ENCODE measurements at regions not wholly inside any gene's neighbourhood (a gene's known extent, or its start where the extent isn't known, plus 50 kb on each side); places are given as distances from the start of the nearest gene placed in this dataset.
"Not testable (repeated sequence)": the region's sequence is repeated elsewhere in the genome, so short reads cannot be mapped to it uniquely, and the experiment has no call there.

GRCh38 chr5:127192836-127193338, 97.7 kb upstream of the MEGF10 start:
- Mint-ChIP-seq H3K27me3 (peaks cover 43 to 49% of the 10 kb centered on the region in 2 donors), H3K4me3 (no peak overlapping the region), H3K9me3 (peaks cover 0 to under 1% of the 10 kb centered on the region in 2 donors), H3K4me1 (ENCODE audit: low read depth in 2 of 2) (no peaks in the 10 kb centered on the region), H3K36me3 (ENCODE audit: insufficient read depth) (no peaks in the 10 kb centered on the region), H3K27ac (no peak overlapping the region)
- ATAC-seq (replicated peaks) (no peak), DNase-seq (no peak)

- no peak overlapping the region for H3K4me3 Mint-ChIP-seq
- DNase-seq (no peak), ATAC-seq (replicated peaks) (no peak)
- no peak overlapping the region for H3K27ac Mint-ChIP-seq
- H3K27me3 Mint-ChIP-seq, result peaks cover 61 to 70% of the 10 kb centered on the region in 2 donors
- H3K4me1 Mint-ChIP-seq (ENCODE audit: low read depth in 2 of 2), result no peaks in the 10 kb centered on the region
- no peaks in the 10 kb centered on the region for H3K36me3 Mint-ChIP-seq (ENCODE audit: insufficient read depth)
- peaks cover 5 to 8% of the 10 kb centered on the region in 2 donors for H3K9me3 Mint-ChIP-seq
Observed at GRCh38 chr5:127196042-127196441, 94.6 kb upstream of the MEGF10 start.

GRCh38 chr5:127197402-127198167, 93.0 kb upstream of the MEGF10 start:
- not testable (repeated sequence) for ATAC-seq (replicated peaks); DNase-seq; H3K27ac Mint-ChIP-seq; H3K4me1 Mint-ChIP-seq (ENCODE audit: low read depth in 2 of 2); H3K9me3 Mint-ChIP-seq; H3K4me3 Mint-ChIP-seq; H3K36me3 Mint-ChIP-seq (ENCODE audit: insufficient read depth)
- peaks cover 51 to 69% of the 10 kb centered on the region in 2 donors for H3K27me3 Mint-ChIP-seq

DNA sequence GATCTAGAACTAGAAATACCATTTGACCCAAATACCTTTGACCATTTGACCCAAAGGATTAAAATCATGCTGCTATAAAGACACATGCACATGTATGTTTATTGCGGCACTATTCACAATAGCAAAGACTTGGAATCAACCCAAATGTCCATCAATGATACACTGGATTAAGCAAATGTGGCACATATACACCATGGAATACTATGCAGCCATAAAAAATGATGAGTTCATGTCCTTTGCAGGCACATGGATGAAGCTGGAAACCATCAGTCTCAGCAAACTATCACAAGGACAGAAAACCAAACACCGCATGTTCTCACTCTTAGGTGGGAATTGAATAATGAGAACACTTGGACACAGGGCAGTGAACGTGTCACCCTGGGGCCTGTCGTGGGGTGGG, 87.9 kb upstream of the MEGF10 start:
- H3K27me3 Mint-ChIP-seq, result peaks cover 32 to 39% of the 10 kb centered on the region in 2 donors
- H3K4me1 Mint-ChIP-seq (ENCODE audit: low read depth in 2 of 2); H3K27ac Mint-ChIP-seq; H3K36me3 Mint-ChIP-seq (ENCODE audit: insufficient read depth); ATAC-seq (replicated peaks); DNase-seq; H3K4me3 Mint-ChIP-seq; H3K9me3 Mint-ChIP-seq: not testable (repeated sequence)

DNA sequence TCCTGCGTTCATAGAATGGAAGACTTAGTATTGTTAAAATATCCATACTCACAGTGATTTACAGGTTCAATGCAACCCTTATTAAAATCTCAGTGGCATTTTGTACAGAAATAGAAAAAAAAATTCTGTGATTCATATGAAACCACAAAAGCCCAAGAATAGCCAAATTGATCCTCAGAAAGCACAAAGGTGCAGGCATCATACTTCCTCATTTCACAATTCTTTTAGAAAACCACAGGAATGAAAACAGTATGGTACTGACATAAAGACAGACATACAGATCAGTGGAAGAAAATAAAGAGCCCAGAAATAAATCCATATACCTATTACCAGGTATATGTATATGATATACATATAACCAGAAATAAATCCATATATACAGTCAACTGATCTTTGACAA, 86.8 kb upstream of the MEGF10 start:
- no peak for ATAC-seq (replicated peaks)
- no peaks in the 10 kb centered on the region for H3K4me1 Mint-ChIP-seq (ENCODE audit: low read depth in 2 of 2)
- DNase-seq, result no peak
- H3K36me3 Mint-ChIP-seq (ENCODE audit: insufficient read depth), result no peaks in the 10 kb centered on the region
- H3K27me3 Mint-ChIP-seq, result peaks cover 29 to 35% of the 10 kb centered on the region in 2 donors
- no peak overlapping the region for H3K27ac Mint-ChIP-seq
- H3K4me3 Mint-ChIP-seq, result no peak overlapping the region
- H3K9me3 Mint-ChIP-seq, result peaks cover 0 to 5% of the 10 kb centered on the region in 2 donors

GRCh38 chr5:127205147-127205546, 85.4 kb upstream of the MEGF10 start:
- no peak overlapping the region for H3K4me3 Mint-ChIP-seq
- H3K9me3 Mint-ChIP-seq, result peaks cover 0 to 2% of the 10 kb centered on the region in 2 donors
- peaks cover 21 to 30% of the 10 kb centered on the region in 2 donors for H3K27me3 Mint-ChIP-seq
- H3K27ac Mint-ChIP-seq, result no peak overlapping the region
- no peaks in the 10 kb centered on the region for H3K4me1 Mint-ChIP-seq (ENCODE audit: low read depth in 2 of 2)
- ATAC-seq (replicated peaks) (no peak), DNase-seq (no peak)
- no peaks in the 10 kb centered on the region for H3K36me3 Mint-ChIP-seq (ENCODE audit: insufficient read depth)

DNA sequence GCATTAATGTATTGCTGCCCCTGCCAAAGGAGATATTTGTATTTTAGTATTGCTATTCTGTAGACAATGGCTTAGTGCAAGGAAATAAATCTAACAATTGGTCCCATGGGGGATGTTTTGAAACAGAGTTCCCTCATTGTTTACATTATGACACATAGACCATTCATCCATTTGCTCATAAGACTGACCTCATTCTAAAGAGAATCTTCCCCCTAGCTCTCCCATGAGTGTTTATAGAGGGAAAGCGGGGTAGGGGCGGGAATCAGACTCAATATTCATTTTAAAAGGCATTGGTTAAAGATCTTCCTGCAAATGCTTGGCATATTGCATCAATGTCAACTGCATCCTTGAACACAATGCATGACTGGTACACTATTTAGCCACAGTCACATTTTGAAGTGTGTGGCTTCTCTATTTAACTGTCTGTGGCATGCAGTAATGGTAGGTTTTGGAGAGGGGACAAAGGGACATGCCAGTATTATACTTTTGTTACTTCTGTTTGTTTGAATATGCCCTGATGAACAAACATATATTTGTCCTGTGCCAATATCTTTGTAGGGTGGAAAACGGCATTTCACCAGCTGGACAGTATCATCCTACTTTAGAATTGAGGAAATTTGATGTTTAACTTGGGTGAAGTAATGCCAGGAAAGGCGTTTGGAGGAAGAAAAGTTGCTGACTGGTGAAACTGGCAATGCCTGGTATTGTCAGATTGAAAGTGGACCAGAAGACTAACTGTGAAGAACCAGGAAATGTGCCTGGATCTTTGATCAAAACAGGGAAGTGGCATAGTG, 84.1 kb upstream of the MEGF10 start:
- H3K4me1 Mint-ChIP-seq (ENCODE audit: low read depth in 2 of 2), result no peaks in the 10 kb centered on the region
- H3K4me3 Mint-ChIP-seq, result no peak overlapping the region
- H3K36me3 Mint-ChIP-seq (ENCODE audit: insufficient read depth), result no peaks in the 10 kb centered on the region
- H3K27me3 Mint-ChIP-seq, result peaks cover 18 to 19% of the 10 kb centered on the region in 2 donors
- no peak for DNase-seq
- no peak for ATAC-seq (replicated peaks)
- H3K9me3 Mint-ChIP-seq, result no peaks in the 10 kb centered on the region
- H3K27ac Mint-ChIP-seq, result no peak overlapping the region

DNA sequence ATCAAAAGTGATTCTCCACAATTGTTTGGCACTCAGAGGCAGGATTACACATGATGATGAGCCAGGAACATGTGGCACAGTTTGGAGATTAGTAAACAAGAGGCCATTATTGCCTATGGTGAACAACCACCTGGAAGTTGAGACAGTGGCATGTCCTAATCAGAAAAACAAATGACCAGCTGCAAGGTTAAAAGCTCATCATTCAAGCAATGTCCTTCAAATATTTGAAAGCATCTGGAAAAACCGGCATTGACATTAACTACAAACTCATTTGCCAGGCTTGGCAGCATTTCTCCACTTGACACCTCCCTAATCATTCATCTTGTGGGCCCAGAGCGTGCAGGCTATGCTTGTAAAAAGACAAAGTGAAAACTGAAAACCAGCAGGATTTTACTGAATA, 80.6 kb upstream of the MEGF10 start:
- H3K27ac Mint-ChIP-seq, result no peak overlapping the region
- ATAC-seq (replicated peaks) (no peak), DNase-seq (no peak)
- H3K4me1 Mint-ChIP-seq (ENCODE audit: low read depth in 2 of 2), result no peaks in the 10 kb centered on the region
- H3K27me3 Mint-ChIP-seq, result peaks cover 18 to 19% of the 10 kb centered on the region in 2 donors
- H3K4me3 Mint-ChIP-seq, result no peak overlapping the region
- H3K36me3 Mint-ChIP-seq (ENCODE audit: insufficient read depth), result no peaks in the 10 kb centered on the region
- H3K9me3 Mint-ChIP-seq, result no peaks in the 10 kb centered on the region

GRCh38 chr5:127213231-127213630, 77.4 kb upstream of the MEGF10 start:
- peaks cover 15 to 28% of the 10 kb centered on the region in 2 donors for H3K27me3 Mint-ChIP-seq
- no peak for DNase-seq
- no peak overlapping the region for H3K4me3 Mint-ChIP-seq
- H3K27ac Mint-ChIP-seq, result no peak overlapping the region
- no peaks in the 10 kb centered on the region for H3K4me1 Mint-ChIP-seq (ENCODE audit: low read depth in 2 of 2)
- no peaks in the 10 kb centered on the region for H3K36me3 Mint-ChIP-seq (ENCODE audit: insufficient read depth)
- no peak for ATAC-seq (replicated peaks)
- H3K9me3 Mint-ChIP-seq, result no peaks in the 10 kb centered on the region

DNA sequence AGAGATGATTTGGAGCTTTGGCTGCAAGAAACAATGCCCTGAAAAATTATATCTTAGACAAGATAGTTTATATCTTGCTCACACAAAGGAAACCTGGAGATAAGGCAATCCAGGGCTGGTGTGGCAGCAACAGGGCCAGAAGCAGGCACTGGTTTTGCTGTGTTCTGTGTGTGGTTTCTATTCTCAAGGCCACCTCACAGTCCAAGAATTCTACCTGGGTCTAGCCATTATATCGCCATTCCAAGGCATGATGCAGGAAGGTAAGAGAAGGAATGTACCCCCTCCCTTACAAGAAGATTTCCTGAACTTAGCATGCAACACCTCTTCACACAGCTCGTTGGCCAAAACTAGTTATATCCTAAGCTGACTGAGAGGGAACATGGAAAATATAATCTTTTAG, 74.5 kb upstream of the MEGF10 start:
- no peak overlapping the region for H3K27ac Mint-ChIP-seq
- H3K36me3 Mint-ChIP-seq (ENCODE audit: insufficient read depth), result no peaks in the 10 kb centered on the region
- H3K4me3 Mint-ChIP-seq, result no peak overlapping the region
- ATAC-seq (replicated peaks) (no peak), DNase-seq (no peak)
- peaks cover 16 to 18% of the 10 kb centered on the region in 2 donors for H3K27me3 Mint-ChIP-seq
- H3K9me3 Mint-ChIP-seq, result no peaks in the 10 kb centered on the region
- no peaks in the 10 kb centered on the region for H3K4me1 Mint-ChIP-seq (ENCODE audit: low read depth in 2 of 2)

GRCh38 chr5:127216898-127217675, 73.5 kb upstream of the MEGF10 start:
- Mint-ChIP-seq H3K36me3 (ENCODE audit: insufficient read depth) (no peaks in the 10 kb centered on the region), H3K27me3 (peaks cover 16 to 18% of the 10 kb centered on the region in 2 donors), H3K9me3 (no peaks in the 10 kb centered on the region), H3K27ac (no peak overlapping the region), H3K4me3 (no peak overlapping the region), H3K4me1 (ENCODE audit: low read depth in 2 of 2) (no peaks in the 10 kb centered on the region)
- DNase-seq, result no peak
- no peak for ATAC-seq (replicated peaks)

DNA sequence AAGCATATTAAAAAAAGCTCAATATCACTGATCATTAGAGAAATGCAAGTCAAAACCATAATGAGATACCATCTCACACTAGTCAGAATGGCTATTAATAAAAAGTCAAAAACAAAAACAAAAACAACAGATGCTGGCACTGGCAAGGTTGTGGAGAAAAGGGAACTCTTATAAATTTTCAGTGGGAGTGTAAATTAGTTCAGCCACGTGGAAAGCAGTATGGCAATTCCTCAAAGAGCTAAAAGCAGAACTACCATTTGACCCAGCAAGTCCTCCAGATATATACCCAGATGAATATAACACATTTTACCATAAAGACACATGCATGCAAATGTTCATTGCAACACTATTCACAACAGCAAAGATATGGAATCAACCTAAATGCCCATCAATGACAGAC, 68.7 kb upstream of the MEGF10 start:
- H3K9me3 Mint-ChIP-seq; H3K27ac Mint-ChIP-seq; DNase-seq; H3K4me1 Mint-ChIP-seq (ENCODE audit: low read depth in 2 of 2); H3K4me3 Mint-ChIP-seq; H3K36me3 Mint-ChIP-seq (ENCODE audit: insufficient read depth); ATAC-seq (replicated peaks): not testable (repeated sequence)
- peaks cover 10 to 16% of the 10 kb centered on the region in 2 donors for H3K27me3 Mint-ChIP-seq

- H3K27me3 Mint-ChIP-seq, result peaks cover 2 to 10% of the 10 kb centered on the region in 2 donors
- not testable (repeated sequence) for DNase-seq; H3K4me3 Mint-ChIP-seq; H3K27ac Mint-ChIP-seq; H3K4me1 Mint-ChIP-seq (ENCODE audit: low read depth in 2 of 2); H3K36me3 Mint-ChIP-seq (ENCODE audit: insufficient read depth); H3K9me3 Mint-ChIP-seq; ATAC-seq (replicated peaks)
Observed at GRCh38 chr5:127222571-127223156, 67.9 kb upstream of the MEGF10 start.
